Esophagus squamous epithelium (tissue), 4 donors: ENCODE measurements at regions not wholly inside any gene's neighbourhood (a gene's known extent, or its start where the extent isn't known, plus 50 kb on each side); places are given as distances from the start of the nearest gene placed in this dataset.

Experiments used
- CTCF ChIP-seq, 6 experiments: fragments of 450-650 bp in 4 of 6; fragments of 200-600 bp in 2 of 6; sonication (generic) in 2 of 6; IDR thresholded peaks; one replicate each; pipeline ENCODE4 v1.5.1; 2016 to 2019; ENCODE audit warnings: antibody characterized with exemption in 6 of 6, mild to moderate bottlenecking in 4 of 6, moderate library complexity in 4 of 6
- POLR2A ChIP-seq, 4 donors: fragments of 450-650 bp; IDR thresholded peaks; one replicate each; pipeline ENCODE4 v1.6.1; 2017; ENCODE audit warnings: antibody characterized with exemption in 4 of 4, mild to moderate bottlenecking in 4 of 4, moderate library complexity in 3 of 4

GRCh38 chr9:90070469-90070868 lies 465.7 kb downstream of the GADD45G start:
- TF ChIP-seq CTCF (IDR thresholded peaks at IDR 0.05) = no peak
- no peak for TF ChIP-seq POLR2A (IDR thresholded peaks at IDR 0.05)
